ENCODE measurements at regions not wholly inside any gene's neighbourhood (a gene's known extent, or its start where the extent isn't known, plus 50 kb on each side); places are given as distances from the start of the nearest gene placed in this dataset.
"Not testable (repeated sequence)": the region's sequence is repeated elsewhere in the genome, so short reads cannot be mapped to it uniquely, and the experiment has no call there.

DNA sequence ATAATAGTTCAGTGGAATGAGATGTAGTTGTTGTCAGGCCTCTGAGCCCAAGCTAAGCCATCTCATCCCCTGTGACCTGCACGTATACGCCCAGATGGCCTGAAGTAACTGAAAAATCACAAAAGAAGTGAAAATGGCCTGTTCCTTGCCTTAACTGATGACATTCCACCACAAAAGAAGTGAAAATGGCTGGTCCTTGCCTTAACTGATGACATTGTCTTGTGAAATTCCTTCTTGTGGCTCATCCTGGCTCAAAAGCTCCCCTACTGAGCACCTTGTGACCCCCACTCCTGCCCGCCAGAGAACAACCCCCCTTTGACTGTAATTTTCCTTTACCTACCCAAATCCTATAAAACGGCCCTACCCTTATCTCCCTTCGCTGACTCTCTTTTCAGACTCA lies 361.4 kb upstream of the ARRDC3 start:
- DNase-seq: not testable (repeated sequence)

DNA sequence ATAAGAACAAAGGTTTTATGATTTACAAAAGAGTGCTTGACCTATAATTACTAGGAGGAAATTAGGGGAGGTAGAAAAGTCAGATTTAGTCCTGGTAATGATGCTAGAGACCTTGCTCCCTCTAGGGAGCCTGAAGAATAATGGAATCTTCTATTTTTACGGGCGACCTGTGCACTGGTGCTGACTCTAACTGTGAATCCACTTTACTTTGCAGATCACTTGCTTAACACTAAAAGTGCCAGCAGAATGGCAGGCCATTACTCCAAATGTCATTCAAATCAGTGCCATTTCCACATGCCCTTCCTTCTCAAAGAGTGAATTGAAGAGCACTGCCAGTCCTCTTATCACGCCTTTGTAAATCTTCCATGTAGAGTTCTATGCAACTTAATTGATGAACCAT lies 359.4 kb upstream of the ARRDC3 start:
- no peak for DNase-seq

DNA sequence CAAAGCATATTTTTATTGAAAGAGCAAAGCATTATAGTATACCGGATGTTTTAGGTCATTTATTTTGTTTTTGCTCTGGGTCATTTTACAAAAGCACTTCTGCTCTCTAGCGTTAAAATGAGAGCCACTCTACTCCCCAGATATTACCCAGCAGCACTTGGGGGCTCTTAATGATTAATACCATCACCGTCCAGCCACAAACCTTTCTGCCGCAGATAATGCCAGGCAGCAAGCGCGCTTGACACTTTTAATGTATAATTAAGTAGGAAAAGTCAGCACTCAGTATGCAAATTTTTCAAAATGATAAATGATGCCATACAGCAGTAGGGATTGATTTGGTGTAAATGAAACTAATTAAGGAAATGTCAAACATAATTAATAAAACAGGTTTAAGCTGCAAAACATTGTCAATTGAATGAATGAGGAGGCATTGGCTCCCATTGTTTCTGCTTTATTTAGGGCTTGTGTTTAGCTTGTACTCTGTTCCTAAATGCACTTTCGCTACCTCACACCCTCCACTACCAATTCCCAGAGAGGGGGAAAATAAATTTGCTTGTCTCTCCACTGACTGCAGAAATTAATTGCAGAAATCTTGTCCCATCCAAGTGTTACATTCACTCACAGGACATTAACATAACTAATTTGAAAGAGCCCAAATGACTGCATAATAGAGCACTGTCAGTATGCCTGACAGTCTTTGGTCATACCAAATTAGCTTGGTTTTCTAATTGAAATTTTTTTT lies 358.8 kb upstream of the ARRDC3 start:
- no peak for DNase-seq

DNA sequence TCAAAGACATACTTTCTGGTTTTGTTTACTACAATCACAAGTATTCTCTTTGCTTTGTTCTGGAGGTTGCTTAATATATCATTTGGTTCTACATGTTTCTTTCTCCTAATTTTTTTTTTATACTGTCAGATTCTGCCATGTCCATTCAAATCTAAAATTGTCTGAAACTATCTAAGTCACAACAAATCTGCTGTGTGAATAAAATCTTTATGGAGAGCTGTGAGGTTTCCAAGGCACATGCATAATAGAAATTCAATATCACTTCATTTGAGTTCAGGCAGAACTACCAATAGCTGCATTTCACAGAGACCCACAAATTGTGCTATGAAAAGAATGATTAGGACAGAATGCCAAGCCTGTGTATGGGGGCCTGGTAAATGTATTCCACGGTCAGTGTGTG lies 346.9 kb upstream of the ARRDC3 start:
- no peak for DNase-seq

DNA sequence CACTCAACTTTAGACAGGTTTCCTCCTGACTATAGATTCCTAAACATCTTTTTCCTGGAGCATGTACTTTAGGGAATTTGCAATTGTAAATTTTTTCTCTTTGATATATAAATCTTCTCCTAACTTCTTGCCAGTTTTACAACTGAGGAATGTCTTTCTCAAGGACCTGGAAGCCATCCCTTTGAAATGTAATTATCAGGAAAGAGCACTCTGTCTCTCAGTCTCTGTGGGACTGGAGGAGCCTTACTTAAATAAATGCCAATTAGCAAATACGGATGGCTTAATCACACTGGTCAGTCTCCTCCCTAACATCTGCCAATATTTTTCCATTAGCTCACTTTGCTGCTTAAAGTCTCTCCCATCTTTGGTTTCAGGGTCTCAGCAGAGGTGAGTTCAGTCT lies 344.3 kb upstream of the ARRDC3 start:
- DNase-seq: no peak

DNA sequence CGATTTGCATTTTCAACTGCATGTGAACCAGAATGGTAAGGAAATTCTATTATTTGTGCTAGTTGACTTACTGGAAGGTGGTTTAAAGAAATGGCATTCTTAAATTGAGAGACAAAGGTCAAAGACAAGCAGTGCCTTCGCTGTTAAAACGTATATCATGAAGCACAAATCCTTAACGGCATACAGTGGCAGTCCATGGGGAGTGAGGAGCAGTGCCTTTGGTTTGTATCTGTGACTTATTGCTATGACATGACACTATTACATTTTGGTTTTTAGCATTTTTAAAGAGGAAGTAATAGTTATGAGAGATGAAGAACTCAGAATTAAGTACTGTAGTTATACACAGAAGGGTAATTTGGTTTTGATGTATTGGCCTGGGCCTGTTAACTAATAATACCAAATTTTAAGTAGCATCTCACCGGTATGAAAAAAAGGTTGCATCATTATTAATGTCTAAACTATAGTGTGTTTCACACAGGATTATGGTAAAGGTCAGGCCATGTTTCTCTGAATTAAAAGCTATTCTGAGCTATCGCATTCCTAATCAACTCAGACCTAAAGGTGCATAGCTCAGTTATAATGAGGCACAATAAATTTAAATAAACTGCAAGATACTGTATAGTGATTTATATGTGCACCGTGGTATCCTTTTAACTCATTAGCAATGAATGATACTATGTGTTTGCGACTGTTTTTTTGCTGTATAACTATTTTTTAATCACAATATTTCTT lies 339.8 kb upstream of the ARRDC3 start:
- no peak for DNase-seq

DNA sequence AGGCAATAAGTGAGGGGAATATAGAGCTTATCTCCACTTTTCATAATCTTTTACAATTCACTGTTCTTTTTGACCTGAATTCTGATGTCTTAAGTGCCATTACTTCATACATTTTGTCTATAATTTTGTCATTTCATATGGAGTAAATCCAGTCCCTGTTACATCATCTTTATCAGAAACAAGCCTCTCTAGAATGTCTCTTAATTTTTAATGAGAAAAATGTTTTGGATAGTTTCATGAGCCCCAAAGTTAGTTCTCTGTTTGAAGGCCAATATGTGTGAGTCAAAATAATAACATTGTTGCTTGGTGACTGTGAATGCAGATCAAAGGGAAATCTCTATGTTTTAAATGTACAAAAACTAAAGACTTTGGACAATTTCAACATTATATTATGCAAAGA lies 329.6 kb upstream of the ARRDC3 start:
- DNase-seq: no peak

DNA sequence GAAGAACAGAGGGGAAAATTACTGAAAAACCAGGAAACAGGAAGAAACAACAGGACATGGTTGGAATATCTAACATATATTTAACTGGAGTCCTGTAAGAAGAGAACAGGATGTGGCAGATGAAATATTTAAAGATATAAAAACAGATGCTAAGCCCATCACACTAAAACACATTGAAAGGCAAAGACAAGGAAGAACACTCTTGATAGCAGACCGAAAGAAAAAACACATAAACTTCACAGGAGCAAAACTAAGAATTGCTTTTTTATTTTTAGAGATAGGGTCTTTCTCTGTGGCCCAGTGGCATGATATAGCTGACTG lies 324.4 kb upstream of the ARRDC3 start:
- no peak for DNase-seq

DNA sequence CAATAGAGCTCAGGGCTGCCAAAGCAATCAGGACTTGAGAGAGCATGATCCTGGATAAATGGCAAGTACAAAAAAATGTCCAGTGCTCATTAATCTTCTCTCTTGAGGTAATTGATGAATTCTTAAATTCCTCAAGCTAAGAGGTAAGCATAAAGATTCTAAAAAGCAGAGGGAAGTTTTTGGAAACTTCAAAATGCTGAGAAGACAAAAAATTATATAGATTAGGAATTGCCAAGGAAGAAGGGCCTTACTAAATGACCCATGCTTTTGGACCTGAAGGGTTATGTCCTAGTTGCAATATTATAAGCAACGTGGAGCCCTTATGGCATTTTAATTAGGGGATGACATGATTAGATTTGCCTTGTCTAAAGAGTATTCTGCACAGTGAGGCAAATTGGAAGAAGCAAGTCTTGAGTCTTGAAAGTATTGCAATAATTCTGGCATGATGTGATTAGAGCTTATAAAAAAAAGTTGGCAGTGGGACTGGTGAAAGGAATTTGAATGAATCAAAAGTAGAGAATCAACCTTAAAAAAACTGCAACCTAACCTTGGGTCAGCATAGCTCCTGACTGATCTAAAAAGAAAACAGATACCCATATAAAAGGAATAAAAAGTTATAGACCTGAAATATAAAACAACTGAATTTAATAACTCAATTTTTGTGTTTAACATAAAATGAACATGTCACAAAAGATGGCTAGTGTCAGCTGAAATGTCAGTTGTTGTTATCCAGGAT lies 323.8 kb upstream of the ARRDC3 start:
- no peak for DNase-seq

DNA sequence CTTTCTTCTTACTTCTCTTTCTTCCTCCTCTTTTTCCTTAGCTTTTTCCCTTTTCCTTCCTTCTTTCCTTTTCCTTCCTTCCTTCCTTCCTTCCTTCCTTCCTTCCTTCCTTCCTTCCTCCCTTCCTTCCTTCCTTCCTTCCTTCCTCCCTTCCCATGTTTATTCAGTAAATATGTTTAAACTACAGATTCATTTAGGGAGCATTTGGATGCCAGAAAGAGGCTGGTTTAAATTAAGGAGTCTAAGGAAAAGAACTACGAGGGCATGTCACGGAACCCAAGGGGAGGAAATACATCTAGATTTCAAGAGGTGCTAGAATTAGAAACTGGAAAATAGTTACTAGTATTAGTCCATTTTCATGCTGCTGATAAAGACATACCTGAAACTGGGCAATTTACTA lies 320.0 kb upstream of the ARRDC3 start:
- no peak for DNase-seq

DNA sequence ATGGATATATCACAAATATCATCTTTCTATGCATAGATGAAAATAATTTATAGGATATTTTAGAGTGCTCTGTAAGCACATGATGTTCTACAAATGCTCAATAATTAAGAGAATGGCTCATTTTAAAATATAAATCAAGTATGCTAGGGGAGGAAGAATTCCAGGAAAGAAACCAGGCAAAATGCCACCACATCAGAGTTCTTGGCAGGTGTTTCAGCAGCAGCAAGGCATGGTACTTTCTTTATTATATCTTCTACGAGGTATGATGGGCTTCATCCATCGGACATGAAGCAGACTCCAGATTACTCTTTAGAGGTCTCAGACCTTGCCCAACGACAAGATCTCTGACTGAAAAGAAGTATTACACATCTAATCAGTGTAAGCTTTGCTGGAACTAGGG lies 316.3 kb upstream of the ARRDC3 start:
- DNase-seq: no peak

DNA sequence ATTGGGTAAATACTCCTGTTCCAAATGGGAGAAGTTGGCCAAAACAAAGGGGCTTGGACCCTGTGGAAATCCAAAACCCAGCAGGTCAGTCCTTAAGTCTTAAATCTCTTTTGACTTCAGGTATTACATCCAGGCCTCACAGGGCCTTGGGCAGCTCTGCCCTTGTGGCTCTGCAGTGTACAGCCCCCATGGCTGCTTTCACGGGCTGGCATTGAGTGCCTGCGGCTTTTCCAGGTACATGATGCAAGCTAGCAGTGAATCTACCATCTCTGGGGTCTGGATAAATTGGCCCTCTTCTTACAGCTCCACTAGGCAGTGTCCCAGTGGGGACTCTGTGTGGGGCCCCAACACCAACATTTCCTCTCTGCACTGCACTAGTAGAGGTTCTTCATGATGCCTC lies 308.5 kb upstream of the ARRDC3 start:
- no peak for DNase-seq

DNA sequence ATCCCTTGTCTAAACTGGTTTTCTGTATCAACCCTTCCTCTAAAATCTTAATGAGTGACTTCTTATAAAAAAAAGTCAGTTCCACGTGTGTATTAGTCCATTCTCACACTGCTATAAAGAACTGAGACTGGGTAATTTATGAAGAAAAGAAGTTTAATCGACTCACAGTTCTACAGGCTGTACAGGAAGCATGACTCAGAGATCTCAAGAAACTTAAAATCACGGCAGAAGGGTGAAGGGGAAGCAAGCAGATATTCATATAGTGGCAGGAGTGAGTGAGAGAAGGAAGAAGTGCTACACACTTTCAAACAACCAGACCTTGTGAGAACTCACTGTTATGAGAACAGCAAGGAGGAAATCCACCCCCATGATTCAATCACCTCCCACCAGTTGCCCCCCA lies 307.8 kb upstream of the ARRDC3 start:
- no peak for DNase-seq

DNA sequence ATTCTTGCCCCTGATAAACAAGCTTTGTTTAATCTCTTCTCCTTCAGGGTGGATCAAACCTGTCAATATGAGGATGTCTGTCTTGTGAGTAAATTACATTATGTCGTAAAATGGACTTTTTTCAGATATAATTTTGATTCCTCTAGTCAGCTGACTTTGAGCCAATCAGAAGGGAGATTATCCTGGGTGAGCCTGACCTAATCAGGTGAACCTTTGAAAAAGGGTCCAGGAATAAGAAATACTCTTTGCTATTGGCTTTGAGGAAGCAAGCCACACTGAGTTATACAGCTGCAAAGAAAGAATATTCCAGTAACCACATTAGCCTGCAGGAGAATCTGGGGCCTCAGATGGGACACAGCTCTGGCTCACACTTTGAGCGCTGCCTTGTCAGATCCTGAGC lies 304.3 kb upstream of the ARRDC3 start:
- no peak for DNase-seq

DNA sequence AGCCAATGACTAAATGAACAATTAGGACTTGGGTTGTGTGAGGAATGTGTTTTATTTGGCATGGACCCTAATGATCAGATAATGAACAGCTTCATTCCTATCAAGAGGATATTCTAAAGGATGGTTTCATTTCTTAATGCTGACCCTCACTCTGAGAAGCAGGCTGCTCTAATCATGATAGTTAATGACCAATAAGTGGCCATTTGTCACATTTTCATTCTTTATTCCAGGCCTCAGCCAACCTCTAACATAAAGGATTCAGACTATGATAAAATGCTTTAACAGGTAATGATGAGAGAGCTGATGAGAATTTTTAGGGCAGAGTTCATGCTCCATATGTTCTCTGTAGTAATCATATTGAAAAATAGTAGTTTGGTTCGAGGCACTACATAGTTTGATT lies 301.5 kb upstream of the ARRDC3 start:
- no peak for DNase-seq

DNA sequence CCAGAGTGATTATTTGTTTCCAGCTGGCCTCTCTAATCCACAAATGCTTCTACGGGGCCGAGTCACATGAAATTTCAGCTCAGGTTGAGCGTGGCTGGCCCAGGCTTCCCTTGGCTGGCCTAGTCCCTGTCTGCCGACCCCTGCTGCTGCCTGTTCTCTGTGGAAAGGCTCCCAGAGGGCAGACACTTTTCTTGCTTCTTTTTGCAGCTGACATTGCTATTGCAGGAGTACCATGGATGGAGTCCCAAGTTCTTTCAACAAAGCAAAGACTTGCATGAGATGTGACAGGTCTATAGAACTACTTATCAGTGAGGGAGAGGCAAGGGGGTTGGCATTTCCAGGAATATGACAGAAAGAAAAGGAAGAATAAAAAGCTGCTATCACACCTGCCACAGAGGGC lies 287.4 kb upstream of the ARRDC3 start:
- no peak for DNase-seq

DNA sequence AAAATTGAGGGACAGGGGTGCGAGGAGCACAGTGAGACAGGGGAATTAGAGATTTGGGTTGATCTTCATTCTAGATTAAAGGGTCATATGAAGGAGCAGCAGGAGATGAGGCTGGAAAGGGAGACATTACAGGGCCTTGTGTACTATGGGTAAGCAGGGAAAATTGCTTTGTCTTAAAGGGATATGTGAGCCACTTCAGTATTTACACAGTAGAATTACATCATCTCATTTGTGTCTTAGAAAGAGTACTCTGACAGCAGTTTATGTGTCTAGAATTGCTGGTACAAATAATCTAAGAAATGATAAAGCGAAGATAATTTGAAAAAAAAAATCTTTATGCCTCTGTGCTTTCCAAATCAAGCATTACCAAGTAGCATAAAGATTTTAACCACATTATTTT lies 287.0 kb upstream of the ARRDC3 start:
- no peak for DNase-seq

DNA sequence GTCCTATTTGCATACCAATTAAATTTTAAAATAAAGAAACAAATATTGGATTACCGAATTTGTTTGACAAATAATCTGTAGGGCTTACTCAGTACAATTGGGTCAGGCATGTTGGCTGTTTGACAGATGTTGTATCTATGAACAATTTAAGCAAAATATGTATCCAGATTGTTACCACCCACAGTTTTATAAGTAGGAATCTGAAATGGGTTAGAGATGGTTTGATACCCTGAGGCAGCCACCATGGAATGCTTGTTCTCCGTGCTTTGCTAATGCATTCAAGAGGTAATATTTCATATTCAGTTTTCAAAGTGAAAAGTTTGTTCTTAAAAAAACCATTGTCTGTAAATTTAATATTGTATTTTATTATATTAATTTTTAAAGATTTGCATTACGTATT lies 285.1 kb upstream of the ARRDC3 start:
- no peak for DNase-seq

DNA sequence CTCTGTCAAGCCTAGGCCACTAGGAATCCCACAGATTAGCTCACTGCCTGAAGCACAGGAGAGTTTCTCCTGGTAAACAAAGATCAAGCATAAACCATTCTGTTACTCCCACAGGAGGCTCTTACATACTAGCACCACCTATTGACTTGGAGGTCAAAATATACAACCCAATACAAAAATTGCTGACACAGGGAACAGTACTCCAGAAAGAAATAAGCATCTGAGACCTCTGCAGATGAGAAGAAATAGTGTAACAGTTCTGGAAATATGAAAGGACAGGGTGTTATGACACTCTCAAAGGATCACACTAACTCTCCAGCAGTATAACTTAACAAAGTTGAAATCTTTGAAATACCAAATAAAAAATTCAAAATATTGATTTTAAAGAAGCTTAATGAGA lies 269.6 kb upstream of the ARRDC3 start:
- no peak for DNase-seq

DNA sequence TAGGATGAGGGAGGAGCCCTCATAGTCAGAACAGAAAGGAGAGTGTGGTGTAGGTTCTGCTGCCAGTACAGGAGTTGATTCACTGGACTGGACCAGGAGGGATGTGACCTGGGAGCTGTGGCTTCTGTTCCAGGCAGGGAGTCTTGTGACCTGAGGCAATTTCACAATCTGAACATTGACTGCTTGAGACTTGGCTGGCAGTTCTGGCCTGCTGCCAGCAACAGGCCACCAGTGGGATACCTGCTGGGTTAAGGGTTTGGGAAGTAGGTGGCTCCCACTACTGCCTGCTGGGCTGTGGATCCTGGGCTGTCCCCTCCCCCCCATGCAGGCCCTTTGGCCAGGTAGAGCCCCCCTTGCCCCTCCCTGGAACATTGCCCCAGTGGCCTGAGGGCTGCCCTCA lies 268.6 kb upstream of the ARRDC3 start:
- no peak for DNase-seq

DNA sequence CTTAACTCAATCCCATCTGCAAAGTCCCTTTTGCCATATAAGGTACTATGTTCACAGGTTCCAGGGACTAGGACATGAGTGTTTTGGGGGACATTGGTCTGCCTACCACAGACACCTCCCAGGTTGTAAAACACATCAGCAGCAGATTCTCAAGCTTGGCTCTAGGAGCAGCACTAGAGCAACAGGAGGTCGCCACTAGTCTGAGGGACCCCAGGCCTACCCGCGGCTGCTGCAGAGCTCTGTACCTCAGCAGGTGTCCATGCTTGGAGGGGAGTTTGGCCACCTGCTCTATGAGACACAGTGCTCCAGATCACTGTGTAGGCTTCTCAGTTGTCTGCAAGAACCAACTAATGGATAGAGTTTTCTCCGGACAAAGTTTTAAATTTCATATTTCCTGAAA lies 262.2 kb upstream of the ARRDC3 start:
- DNase-seq: no peak

DNA sequence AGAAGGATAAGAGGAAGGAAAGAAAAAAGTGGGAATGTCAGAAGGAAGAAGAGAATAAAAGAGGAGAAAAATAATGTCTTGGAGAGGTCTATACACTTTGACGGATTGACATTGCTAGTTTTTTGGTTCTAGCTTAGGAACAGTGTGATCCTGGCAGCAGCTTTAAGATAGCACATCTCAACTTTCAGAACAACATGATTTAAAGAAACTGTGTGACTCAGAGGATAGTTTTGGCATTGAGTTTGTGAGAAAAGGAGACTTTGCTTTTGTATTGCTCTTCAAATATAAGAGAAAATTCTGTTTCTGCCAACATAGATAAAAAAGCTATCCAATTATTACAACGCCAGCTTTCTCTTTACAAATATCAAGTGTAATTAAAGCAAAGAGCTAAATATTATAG lies 260.7 kb upstream of the ARRDC3 start:
- no peak for DNase-seq

DNA sequence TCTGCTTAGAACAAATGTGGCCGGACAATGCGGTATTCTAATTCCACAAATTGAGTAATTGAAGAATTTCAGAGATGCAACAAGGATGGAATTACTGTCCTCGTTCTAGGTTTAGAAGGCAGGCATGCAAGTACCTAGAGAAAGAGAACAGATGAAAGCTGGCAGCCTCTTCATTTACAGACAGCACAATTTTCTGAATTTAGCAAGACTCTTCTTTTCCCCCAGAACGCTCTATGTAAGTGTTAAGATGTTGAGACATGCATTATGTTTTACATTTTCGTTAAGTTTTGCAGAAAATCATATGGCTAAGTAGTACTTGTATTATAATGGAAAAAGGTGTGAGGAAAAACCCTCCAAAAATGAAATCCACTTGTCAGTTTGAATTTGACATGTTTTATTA lies 259.5 kb upstream of the ARRDC3 start:
- DNase-seq: no peak

DNA sequence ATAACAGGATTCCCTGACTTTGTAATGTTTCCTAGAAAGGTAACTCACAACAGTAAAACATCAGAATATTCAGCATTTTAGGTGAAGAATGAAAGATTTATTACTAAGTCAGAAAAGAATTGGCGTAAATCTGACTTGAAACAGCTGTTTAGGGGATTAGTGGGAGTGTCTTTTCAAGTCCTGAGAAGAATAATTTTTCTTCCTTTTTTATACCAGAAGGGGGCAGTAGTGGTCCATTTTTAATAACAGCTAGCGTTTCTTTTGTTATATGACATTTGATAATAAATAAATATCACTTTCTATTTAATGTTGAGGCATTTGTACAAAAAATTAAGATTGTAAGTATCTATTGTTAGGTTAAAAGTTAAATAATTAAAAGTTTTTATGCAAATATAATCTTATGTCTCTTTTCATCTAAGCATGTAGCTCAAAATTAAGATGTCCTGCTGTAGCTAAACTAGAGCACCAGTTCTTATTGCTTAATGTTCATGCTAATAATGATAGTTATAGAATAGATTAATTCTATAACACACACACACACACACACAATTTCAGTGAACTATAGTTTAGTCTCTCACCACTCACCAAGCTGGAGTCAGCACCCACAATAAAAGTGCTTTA lies 258.7 kb upstream of the ARRDC3 start:
- no peak for DNase-seq

Measured in NCI-H1930 (cell line).